Globus pallidus (tissue), 1 donor: ENCODE measurements at regions not wholly inside any gene's neighbourhood (a gene's known extent, or its start where the extent isn't known, plus 50 kb on each side); places are given as distances from the start of the nearest gene placed in this dataset.
"Not testable (repeated sequence)": the region's sequence is repeated elsewhere in the genome, so short reads cannot be mapped to it uniquely, and the experiment has no call there.

Source experiments
- DNase-seq: peaks from one replicate; pipeline ENCODE4 v3.0.0-alpha.2; 2015; ENCODE audit warnings: low spot score

DNA sequence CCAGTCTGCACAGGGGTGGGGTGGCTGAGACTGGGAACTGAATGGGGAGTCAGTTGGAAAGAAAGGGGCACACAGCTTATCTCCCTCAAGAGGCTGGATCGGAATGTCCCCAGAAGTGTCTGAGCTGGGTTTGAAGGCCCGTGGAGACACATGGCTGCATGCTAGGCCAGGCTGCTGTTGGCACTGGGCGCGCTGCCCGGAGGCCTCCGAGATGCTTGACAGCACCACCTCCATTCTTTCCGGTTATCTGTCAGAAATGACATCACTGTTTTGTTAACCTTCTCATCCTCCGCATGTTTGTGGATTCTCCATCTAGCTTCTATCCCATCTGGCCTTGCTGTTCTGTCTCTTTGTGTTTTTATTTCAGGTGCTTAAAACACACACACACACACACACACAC is 85.5 kb downstream of the APIP start:
- DNase-seq: no peak

DNA sequence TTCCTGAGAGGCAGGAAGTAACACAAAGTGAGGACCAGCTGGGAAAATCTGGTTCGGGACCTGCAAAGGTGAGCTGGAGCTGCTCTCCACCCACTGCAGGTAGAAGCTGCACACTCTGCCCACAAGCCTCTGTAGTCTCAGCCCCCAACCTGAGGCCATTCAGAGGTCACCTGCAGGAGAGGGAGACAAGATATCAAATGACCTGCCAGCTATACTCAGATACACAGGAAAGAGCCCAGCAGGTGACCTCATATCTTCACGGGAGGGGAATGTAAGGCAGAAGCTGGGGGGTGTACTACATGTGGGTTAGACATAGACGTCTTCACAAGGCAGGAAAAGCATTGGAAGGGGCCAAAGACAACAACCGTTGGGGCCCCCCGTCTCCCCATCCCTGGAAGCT is 86.1 kb downstream of the APIP start:
- no peak for DNase-seq

DNA sequence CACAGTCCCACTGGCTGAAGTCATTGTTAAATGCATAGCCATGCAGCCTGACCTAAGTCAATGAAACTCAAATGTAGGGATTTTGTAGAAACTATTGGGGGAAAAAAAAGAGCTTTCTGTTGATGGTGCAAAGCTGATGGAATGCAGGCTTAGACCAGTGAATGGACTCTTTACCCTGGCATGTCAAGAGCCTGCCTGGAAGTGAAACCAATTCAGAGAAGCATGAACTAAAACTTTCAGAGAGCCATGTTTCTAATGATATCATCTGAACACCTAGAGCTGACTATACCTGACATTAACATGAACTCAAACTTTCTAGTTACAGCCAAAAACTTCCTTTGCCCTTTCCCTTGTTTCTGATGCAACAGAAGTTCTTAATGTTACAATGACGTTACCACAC is 89.0 kb downstream of the APIP start:
- no peak for DNase-seq

DNA sequence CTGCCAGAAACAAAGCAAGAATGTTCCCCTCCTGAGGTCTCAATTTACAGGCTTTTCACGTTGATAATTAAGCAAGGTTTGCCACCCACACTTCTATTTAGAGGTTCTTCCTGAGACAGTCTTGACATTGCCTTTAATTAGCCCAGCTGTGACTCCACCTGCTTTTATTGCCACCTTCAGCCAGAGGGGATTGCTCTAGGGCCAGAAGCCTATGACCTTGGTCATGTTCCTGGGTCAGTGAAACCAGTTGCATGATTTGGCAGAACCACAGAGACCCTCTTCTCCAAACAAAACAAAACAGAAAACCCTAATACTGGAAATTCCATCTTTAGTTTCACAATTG is 89.8 kb downstream of the APIP start:
- DNase-seq: no peak

DNA sequence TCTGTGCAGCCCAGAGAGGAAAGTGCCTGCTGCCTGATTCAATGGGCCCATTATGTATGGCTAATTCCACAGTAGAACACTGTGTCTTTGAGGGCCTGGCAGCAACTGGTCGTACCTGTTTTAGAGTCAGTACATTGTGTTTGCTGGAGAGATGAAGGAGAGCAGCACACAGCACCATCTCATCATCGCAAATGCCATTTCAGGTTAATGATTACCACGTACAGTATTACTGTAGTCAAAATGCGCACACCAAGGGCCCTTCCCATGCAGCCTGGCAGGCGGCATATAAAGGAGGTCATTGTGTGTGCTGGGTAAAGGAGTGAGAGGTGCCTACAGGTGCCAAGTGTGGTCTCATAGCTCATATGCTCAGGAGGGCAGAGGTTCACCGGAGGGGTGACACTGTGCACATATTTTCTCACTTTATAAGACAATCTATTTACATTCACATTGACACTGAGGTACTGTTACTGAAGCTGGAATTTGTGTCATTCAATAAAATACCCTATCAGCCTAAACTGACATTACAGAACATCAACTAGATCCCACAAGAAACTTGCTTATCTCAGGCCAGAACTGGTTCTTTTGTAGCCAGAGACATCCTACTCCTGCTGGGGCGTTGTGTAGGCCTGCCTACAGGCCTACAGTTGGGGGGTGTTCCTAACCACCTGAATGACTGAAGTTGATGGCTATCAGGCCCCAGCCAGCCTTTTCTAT is 90.4 kb downstream of the APIP start:
- DNase-seq: peak; percentile 67

DNA sequence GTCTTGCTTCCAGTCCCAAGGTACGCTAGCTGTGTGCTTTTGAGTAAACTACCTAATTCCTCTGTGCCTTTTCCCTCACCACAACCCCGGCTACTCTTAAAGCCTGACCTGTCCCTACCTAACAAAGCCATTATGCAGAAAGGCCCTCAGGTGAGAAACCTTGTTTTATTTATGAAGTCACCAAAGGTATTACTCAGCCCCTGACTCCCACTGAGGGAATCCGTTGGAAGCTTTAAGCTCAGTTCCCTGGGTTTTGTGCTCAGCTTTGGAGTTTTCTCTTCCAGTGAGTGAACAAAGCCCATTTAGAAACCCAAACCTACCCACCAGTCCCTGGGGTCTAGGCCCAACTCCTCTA is 90.9 kb downstream of the APIP start:
- no peak for DNase-seq

DNA sequence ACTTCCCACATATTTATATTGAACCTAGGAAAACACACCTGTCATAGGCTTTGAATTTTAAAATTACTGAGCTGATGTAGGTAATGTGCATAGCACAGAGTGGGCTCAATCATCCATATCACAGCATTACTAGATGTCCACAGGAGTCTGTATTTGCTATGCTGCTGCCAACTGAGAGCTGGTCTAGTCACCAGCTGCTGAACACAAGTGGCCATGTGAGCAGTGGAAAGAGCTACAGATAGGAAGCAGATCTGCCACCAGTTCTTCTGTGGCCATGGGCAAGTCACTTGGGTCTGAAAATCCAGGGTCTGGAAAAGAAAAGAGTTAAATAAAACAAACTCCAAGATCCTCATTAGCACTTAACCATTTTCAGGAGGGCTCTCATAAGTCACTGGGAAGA is 91.8 kb downstream of the APIP start:
- no peak for DNase-seq

DNA sequence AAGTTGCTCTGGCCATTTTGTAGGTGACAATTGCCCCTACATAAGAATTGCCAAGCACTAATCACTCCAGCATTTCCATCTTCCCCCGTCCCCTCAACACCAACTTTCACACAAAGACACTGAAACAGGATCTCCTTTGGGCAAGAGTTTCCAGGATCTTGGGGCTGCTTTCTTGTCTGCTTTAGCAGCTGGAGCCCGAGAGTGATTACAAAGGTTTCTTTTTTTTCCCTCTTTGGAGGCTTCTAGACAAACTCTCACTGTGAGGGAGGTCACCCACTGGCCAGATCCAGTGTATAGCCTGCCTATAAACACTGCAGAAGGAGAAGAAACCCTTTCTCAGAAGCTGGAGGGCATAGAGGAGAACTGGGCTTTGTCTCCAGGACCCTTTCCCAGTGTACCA is 92.5 kb downstream of the APIP start:
- peak; percentile 58 for DNase-seq

DNA sequence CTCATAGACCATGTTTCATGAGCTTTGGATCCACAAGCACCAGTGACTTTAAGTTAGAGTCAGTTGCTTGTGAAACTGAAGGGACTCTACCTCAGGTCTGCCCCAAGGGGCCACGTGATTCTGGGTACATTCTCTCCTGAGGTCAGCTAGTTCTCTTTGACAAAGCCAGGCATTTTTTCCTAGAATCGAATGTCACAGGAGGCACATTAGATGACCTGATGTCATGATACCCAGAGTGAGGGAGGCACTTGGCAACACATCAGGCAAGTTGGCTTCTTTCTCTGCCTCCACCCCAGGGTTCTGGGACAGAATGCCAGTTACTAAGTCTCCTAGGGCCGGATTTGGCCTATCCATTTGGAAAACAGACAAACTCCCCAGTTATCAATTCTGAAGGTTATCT is 93.0 kb downstream of the APIP start:
- DNase-seq: no peak

DNA sequence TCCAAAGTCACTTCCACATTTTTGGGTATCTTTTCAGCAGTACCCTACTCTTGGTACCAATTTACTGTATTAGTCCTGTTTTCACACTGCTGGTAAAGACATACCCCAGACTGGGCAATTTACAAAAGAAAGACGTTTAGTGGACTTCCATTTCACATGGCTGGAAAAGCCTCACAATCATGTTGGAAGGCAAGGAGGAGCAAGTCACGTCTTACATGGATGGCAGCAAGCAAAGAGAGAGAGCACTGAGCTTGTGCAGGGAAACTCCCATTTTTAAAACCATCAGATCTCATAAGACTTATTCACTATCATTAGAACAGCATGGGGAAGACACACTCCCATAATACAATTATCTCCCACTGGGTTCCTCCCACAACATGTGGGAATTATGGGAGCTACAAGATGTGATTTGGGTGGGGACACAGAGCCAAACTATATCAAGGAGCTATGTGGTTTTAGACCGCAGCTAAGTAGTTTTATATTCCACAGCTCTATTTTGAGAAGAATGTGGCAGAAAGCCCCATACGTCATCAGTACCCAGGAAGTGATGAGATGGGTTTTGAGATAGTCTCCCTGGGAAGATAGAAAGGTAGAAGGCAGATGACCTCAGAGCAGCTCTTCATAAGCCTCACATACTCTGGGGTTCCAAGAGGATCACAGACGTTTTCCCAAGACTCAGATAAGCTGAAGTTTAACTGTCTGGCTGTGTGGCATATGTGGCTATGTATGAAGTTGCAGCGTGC is 96.3 kb downstream of the APIP start:
- no peak for DNase-seq

DNA sequence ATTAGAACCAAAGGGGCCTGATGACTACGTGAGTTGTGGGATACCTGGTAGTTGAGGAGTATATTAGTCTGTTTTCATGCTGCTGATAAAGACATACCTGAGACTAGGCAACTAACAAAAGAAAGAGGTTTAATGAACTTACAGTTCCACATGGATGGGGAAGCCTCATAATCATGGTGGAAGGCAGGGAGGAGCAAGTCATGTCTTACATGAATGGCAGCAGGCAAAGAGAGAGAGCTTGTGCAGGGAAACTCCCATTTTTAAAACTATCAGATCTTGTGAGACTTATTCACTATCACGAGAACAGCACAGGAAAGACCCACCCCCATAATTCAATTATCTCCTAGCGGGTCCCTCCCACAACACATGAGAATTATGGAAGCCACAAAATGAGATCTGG is 98.4 kb downstream of the APIP start:
- not testable (repeated sequence) for DNase-seq

DNA sequence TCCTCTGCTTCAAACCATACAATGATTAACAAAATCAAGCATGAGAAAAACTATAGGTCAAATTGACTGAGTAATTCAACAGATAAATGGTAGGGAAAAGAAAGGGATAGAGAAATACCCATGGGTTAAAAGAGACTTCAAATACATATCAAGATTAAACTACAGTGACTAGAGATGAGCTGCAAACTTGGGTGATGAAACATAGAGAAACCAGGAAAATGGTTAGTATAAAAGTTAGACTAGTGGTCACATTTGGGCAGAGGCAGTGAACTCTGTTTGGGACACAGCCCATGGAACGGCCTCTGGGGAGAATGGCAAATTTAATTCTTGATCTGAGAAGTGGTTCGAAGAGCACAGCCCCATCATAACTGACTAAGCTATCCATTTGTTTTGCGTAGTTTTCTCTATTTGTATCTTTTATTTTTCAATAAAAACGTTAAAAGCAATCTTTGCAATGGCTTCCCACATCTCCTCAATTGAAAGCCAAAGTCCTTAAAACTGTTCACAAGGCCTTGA is 99.4 kb downstream of the APIP start:
- no peak for DNase-seq

DNA sequence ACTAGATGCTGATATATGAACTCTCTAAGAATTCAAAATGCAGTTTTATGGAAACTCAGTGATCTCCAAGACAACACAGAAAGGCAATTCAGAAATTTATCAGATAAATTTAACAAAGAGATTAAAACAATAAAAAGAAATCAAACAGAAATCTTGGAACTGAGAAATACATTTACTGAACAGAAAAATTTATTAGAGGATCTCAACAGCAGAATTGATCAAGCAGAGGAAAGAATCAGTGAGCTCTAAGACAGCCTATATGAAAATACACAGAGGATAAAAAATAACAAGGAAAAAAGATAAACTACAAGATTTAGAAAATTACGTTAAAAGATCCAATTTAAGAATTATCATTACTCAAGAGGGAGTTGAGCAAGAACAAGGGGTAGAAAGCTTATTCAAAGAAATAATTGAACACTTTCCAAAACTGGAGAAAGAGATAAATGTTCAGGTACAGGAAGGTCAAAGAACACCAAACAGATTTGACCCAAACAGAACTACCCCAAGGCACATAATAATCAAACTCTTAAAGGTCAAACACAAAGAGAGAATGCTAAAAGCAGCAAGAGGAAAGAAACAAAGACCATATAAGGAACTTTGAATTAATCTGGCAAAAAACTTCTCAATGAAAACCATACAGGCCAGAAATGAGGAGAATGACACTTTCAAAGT is 103.1 kb downstream of the APIP start:
- no peak for DNase-seq

DNA sequence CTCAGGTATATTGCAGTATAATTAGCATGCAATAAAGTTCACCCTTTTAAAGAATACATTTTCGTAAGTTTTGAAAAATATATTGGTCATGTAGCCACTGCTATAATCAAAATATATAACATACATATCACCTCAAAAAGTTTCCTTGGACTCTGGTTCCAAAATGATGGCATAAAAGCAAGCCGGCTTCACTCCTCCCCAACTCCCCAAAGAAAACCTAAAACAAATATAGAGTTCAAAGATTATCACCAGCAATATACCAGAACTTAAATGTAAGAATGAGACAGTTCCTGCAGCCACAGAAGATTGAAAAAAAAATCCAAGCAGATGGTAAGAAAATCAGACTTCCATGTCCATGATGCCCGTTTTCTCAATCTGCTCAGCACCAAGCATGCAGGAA is 104.3 kb downstream of the APIP start:
- DNase-seq: no peak

DNA sequence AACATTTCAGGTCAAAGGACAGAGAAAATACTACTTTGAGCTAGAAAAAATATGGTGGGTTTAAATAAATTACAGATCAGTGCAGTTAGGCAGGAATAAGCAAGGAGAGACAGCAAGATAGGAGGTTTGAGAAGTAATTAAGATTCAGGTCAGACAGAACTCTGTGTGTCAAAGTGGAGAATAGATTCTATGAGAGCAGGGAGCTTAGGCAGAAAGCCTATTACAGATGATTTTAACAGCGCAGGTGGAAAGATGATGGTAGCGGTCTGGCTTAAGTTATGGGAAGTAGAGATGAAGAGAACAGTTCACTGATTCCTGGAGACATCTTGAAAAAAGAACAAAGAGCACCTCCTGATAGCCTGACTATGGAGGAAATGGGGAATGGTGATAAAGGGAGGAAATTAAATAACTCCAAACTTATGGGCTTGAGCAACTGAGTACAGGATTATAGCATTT is 106.0 kb downstream of the APIP start:
- no peak for DNase-seq

DNA sequence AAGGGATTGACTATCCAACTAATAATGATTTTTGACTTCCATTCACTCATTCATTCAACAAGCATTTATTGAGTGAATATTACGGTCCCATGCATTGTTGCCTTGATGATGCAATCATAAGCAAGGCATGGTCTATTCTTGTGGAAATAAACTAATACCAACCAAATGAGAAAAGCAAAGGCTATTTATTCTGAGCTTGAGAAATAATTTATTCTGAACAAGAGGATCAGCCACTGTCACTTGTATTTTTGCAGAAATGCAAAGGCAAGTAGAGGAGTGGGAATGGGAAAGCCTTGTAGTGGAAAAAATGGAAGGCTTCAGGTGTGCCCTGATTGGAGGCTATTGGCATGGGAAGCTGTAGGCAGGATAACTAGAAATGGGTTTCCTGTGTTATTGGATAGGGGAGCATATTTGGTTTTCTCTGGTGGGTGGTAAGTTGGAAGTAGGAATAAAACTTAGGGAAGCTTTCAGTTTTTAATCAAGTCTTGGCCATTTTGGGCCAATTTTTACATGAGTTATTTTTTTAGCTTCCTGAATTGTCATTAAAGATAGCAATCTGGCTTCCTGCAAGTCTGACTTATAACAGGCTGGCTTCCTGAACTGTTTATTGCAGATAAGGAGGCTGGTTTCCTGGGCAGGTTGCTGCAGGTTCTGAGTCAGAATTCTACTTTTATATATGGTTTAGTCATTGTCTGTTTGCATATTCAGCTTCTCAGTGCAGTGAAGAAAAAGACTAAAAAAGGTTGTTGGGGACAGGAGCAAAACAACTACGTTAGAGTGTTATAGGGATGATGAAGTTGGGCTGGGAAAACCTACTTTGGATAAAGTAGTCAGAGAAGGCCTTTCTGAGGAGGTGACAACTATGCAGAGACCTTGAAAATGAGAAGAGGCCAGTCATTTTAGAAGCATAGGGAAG is 106.7 kb downstream of the APIP start:
- DNase-seq: no peak

DNA sequence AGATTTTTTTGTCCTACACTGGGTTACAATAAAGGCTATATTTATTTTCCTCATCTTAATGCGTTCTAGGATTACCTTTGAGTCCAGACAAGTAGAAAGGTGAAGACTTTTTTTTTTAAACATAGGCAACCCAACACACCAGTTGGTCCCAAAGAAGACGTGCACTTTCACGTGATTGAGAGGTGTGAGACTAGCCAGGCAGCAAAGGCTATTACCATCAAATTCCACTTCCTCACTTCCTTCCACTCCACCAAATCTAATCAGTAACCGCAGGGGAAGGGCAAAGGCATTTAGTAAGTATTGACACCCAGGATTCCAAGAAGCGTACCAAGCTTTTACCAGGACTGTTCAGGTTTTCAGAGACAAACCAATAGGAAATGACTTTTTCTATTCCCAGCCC is 109.3 kb downstream of the APIP start:
- no peak for DNase-seq

DNA sequence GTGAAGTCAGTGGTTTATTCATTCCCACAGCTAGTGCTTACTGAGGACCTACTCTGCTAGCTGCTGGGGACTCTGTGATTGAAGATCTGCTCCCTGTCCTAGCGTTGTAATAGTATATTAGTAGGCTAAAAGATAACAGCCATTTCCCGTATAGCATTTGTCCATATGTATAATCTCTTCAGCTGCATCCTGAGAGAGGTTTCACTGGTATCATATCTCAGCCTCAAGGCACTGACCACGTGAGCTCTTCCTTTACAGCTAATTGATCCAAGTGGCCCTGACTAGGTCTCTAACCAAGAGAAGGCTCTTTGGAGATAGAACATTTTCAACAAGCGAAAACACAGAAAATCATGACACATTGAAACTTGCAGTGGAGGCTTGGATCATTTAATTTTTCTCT is 110.2 kb downstream of the APIP start:
- DNase-seq: no peak

DNA sequence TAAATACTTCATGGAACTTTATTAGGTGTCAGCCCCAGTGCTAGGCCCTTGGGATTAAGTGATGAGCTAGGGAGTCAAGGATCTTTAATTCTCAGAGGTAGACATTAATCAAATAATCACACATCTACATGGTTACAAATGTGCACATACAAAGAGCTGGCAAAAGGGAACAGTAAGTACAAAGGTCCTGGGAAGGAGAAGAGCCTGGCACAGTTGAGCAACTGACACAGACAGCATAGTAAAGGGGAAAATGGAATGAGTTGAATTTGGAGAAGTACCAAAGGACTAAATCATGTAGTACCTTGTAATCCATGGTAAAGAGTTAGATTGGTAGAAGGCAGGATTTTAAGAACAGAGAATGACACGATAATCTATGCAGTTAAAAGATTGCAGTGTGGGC is 116.3 kb downstream of the APIP start:
- DNase-seq: no peak

DNA sequence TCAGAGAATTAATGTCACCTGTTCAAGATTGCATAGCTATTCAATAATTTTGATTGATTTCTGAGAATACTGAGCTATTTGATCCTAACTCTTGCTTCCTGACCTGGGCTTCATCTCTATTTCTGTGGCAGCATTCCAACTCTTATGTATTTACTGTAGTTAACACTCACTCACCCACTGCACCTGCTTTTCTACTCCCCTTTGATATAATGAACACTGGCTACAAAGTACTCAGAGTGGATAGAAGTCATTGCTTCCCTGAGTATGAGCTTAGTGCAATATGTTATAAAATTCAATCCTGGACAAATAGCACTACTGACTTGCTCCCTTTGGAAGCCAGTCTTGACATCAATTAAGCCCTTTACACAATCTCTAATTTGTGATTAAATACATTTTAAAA is 117.2 kb downstream of the APIP start:
- DNase-seq: no peak

DNA sequence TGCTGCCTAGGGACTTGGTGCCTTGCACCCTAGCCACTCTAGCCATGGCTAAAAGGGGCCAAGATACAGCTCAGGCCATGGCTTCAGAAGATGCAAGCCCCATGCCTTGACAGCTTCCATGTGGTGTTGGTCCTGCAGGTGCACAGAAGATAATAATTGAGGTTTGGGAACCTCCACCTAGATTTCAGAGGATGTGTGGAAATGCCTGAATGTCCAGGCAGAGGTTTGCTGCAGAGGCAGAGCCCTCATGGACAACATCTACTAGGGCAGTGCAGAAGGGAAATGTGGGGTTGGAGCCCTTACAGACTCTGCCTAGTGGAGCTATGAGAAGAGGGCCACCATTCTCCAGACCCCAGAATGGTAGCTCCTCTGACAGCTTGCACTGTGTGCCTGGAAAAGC is 118.7 kb downstream of the APIP start:
- not testable (repeated sequence) for DNase-seq

DNA sequence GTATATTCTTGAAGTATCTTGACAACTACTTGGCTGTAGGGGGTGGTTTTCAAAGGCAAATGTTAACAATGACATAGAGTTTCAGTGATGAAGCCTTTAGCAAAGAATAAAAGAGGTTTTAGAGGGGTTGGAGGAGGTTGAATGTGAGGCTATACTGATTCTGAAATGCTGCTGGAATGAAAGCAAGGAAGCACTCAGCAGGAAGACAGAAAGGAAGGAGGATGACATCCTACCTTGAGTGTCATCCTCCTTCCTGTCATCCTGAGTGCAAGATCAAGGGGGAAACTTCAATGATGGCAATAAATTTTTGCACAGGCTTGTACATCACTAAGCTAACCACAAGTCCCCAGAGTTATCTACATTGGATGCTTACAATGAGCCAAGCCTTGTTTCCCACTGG is 120.5 kb downstream of the APIP start:
- no peak for DNase-seq
